Right renal cortex interstitium (tissue), 3 donors: ENCODE measurements at regions not wholly inside any gene's neighbourhood (a gene's known extent, or its start where the extent isn't known, plus 50 kb on each side); places are given as distances from the start of the nearest gene placed in this dataset.

Experiments used
- DNase-seq, 3 donors: peaks; one replicate each; pipeline ENCODE4 v3.0.0-alpha.2; 2013; ENCODE audit warnings: low read depth in 3 of 3, low spot score in 2 of 3

DNA sequence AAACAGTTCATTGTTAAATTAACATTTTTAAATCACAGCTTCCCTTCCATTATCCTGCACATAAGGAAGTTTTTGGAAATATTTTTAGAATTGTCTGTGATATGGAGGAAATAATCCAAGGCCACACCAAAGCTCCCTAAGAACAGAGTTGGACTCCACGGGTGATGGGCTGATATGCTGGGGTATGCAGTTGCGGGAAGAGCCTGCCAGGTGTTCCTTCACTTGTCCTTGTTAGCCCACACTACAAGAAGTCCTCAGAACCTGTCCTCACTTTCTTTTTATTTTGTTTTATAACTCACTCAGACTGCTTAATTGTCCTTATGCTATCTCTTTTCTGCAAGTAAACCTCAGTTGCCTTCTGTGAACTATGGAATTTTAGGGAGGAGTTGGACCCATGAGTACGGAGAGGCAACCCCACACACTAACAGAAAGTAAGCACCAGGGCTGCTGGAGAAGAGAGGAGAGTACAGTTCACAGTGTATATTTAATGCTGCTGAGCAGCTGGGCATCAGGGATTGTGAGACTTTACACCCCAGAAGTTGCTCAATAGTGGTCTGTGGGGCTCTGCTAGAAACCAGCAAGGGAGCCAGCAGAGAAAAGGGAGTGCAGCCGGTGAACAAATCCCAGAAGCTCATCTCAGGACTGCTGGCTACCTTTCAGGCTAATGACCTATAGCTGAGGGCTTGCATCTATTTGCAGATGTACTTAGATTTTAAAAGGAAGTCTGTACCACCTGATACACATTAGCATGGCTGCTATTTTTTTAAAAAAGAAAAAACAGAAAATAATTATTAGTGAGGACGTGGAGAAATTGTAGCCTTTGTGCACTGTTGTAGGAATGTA is 64.6 kb upstream of the FOXN2 start:
- no peak for DNase-seq

DNA sequence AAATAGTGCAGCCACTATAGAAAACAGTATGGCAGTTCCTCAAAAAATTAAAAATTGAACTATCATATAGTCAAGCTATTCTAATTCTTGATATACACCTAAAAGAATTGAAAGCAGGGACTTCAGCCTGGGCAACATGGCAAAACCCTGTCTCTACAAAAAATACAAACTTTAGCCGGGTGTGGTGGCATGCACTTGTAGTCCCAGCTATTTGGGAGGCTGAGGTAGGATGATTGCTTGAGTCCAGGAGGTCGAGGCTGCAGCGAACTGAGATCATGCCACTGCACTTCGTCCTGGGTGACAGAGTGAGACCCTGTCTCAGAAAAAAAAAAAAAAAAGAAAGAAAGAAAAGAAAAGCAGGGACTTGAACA is 64.0 kb upstream of the FOXN2 start:
- DNase-seq, result no peak

DNA sequence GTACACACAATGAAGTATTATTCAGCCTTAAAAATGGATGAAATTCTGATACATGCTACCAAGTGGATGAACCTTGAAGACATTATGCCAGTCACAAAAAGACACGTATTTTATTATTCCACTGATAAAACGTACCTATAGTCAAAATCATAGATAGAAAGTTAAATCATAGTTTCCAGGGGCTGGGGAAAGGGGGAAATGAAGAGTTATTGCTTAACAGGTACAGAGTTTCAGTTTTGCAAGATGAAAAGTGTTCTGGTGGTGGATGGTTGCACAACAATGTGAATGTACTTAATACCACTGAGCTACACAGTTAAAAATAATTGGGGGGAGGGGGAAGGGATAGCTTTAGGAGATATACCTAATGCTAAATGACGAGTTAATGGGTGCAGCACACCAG is 63.5 kb upstream of the FOXN2 start:
- DNase-seq, result no peak

DNA sequence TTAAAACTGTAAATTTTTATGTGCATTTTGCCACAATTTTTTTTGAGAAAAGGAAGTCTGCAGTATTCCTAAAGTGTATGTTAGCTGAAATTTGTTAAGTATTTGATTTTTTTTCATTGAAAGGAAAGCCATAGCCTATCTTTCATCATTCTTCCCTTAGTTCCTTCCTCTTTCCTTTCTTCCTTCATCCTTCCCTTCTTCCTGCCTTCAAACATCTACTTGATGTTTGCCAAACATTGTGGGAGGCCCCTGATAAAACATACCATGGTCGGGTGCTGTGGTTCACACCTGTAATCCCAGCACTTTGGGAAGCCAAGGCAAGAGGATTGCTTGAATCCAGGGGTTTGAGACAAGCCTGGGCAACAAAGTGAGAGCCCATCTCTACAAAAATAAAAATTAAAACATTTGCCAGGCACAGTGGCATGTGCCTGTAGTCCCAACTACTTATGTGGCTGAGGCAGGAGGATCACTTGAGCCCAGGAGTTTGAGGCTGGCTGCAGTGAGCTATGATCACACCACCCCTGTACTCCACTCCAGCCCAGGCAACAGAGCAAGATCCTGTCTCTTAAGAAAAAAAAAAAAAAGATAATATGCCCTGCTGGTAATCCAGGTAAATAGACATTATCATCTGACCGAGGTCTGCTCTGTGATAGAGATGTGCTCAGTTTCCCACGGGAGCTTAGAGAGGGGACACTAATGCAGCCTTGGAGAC is 62.9 kb upstream of the FOXN2 start:
- no peak for DNase-seq

DNA sequence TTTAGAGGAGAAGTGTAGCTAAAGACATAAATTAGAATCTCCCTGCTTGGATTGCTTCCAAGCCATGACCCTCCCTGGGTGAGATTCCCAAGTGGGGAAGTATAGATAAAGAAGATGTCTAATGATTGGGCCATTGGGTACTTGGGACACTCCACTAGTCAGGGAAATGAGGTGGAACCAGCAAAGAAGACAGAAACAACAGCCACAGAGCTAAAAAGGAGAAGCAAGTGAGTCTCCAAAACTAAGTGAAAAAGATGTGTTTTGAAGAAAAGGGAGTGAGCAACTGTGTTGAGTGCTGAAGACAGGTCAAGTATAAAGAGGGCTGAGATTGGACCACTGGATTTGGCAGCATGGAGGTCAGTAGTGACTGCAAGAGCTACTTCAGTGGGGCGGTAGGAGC is 61.2 kb upstream of the FOXN2 start:
- no peak for DNase-seq

DNA sequence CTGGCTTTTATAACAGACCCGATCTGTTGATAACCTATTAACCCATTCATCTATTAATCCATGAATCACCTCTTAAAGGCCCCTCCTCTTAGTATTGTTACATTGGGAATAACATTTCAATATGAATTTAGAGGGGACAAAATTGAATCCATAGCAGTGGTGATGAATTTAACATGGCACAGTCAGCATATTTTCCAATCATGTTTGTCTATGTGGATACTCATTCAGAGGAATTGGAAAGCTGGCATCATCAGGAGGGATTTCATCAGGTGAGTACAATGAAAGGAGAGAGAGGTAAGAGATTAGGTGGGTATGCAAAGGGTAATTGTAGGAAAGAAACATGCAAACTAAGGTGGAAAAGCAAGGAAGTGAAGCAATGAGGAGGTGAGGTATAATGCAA is 59.6 kb upstream of the FOXN2 start:
- no peak for DNase-seq

DNA sequence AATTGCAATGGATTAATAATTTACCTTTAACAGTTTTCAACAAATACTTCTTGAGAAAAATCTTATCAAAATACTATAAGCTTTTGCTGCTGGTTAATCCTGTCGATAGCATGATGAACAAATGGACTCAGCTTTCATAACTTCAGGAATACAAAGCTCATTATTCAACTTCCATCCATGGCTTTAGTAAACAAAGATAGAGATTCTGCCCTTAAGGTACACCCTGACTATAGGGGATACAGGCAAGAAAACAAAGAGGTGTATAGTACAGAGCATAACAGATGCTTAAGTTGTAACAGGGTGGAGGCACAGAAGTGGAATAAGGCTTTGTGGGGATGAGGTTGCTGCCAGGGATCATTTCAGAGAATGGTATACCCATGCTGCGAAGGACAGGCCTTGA is 57.0 kb upstream of the FOXN2 start:
- no peak for DNase-seq

DNA sequence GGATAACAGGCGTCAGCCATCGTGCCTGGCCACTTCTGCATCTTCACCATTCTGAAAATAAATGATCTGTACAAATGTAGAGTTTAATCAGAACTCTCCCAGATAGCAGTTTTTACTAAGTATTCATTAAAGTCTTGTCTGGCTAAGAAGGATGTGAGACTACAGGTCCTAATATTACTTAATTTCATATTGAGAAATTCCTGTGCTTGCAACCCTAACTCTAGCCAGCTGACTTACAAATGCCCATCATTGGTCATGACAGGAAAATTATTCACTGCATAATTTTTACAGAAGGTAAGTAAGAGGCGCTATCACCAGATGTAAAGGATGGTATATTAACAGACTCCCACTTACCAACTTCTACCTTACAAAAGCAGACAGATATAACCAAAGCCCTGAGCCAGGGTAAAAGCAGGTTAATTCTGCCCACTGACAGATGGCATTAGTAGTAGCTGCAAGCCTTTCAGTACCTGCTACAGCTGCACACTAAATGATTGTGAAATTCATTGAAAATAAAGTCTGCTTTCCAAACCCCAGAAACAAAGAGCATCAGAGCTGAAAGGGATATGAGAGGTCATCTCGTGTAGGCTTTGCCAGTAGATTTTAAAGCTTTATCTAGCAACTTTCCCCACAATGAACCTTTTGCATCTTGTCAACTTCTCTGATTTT is 55.9 kb upstream of the FOXN2 start:
- no peak for DNase-seq

DNA sequence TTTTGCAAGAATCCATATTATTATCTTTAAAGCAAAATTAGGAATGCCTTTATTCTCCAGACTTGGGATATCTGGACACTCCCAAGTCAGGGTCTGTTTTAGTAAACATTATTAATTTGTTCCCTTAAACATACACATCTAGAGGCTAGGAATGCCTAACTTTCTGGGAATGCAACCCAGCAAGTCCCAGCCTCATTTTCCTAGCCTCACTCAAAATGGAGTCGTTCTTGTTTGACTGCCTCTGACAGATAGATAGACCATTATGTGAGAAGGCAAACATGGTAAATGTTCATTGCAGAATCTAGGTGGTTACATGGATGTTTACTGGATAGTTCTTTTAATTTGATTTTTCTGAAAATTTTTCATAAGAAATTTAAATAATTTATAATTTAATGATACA is 54.7 kb upstream of the FOXN2 start:
- no peak for DNase-seq

DNA sequence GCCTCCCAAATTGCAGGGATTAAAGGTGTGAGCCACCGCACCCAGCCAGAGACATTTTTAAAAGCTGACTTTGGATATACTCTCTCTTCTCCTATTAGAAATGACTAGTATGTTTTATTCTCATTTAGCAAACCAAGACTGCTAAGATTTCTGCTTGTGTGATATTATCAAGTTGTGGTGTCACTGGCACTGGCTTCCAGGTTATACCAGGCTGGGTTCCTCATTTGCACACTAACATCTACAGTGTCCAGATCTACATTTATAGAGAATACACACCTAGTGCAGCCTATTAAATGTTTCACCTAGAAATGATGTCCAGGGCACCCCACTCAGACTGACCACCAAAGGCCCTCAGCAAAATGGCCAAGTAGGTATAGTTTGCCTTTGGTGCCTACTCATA is 49.9 kb upstream of the FOXN2 start:
- DNase-seq, result no peak
